Activated naive CD4-positive, alpha-beta T cell (primary cell): ENCODE measurements at regions not wholly inside any gene's neighbourhood (a gene's known extent, or its start where the extent isn't known, plus 50 kb on each side); places are given as distances from the start of the nearest gene placed in this dataset.

Experiments used
- DNase-seq, 4 experiments: peaks; one replicate each; lab custom pipeline; 2025; lab: John Stamatoyannopoulos, UW

DNA sequence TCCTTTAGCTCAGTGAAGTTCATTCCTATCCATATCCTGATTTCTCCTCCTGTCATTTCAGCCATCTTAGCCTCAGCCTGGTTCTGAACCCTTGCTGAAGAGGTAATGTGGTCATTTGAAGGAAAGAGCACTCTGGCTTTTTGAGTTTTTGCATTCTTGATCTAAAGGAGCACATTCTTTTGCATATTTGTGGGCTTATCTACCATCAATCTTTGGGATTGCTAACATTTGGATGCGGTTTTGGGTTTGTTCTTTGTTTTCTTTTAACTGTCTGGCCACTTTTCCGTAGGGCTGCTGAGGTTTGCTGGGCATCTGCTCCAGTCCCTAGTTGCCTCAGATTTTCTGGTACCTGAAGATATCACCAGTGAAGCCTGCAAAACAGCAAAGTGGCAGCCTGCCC is 238.3 kb downstream of the EPM2A start:
- DNase-seq: no peak

DNA sequence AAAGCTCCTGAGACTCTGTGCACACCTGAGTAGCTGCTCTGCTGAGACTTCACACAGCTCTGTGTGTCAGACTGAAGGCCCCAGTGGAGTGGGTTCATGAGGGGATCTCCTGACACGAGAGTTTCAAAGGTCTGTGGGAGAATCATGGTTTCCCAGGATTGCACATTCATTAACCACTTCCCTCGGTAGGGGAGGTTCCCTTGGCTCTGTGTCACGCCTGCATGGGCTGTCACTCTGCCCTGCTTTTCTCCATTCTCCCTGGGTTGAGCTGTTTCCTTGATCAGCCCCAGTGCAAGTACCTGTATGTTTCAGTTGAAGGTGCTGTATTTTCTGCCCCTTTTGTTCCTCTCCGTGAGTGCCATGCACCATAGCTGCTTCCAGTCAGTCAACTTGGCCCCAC is 236.9 kb downstream of the EPM2A start:
- no peak for DNase-seq

- DNase-seq: no peak
Observed at GRCh38 chr6:145502416-145502815, 232.9 kb downstream of the EPM2A start.

- no peak for DNase-seq
Observed at GRCh38 chr6:145506136-145506535, 229.2 kb downstream of the EPM2A start.

DNA sequence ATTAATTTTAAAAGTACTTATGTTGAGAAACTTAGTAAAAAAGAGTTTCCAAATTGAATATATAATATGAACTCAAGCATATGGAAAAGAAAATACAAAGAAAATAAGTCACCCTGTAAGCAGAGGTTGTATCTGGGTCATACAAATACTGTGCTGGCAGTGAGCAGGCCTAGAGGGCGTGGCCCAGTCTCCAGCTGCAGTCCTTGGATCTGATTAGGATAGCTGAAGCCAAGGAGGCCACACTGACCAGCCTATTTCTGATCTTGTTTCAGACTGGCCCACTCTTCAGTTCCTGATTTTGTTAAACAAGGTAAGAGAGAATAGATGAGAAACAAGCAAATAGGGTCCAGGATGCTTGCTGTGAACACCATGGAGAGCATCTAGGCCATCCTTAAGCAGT is 228.8 kb downstream of the EPM2A start:
- DNase-seq: no peak

DNA sequence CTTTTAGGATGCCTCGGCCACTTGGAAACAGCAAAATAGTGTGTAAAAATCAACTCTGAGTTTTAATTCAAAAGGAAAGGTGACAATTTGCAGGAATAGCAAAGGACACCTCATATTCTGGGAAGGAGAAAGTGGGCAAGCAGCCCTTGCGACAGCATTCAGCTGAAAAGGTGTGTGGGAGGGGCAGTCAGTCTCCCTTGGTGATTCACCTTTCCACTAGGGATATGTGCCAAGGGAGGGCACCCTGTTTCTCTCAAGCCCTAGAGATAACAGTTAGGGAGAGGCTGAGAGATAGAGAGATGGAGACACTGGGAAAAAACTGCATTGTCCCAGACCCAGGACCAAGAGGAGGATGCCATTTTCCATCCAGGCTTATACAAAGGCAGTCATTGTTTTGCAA is 228.1 kb downstream of the EPM2A start:
- no peak for DNase-seq

GRCh38 chr6:145508107-145508506 is 227.2 kb downstream of the EPM2A start:
- DNase-seq: no peak

DNA sequence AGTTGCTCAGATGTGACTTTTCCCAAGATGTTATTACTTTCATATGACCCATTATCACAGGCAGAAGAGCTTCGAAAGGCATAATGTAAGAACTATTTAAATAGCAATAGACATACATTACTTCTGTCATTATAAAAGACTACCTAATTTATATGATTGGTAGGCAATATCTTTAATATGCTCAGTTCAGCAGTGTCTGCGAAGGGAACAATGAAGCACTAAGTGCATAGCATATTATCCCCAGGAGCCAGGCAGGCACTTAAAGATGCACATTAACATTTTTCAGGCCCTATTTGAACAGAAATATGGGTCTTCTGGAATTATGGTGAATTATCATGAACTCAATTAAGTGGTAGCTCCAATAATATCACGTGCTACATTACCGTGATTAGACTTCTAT is 217.8 kb downstream of the EPM2A start:
- DNase-seq: no peak

GRCh38 chr6:145525038-145525437 is 210.3 kb downstream of the EPM2A start:
- DNase-seq: no peak

GRCh38 chr6:145529582-145529981 is 205.7 kb downstream of the EPM2A start:
- no peak for DNase-seq

DNA sequence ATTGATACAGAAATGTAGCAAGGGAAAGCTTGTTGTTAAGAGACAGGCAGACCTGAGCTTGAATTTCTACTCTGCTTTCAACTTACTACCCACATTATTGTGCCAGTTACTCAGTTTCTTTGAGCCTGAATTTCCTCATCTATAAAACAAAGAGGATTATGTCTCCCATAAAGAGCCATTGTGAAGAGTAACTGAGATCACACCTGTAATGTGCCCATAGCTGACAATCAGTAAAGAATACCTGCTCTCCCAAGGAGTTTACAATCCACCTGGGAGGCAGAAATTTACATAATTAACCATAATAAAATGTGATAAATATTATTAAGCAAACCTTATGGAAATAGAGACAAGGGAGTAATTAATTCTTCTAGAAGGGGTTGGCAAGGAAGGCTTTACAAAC is 204.9 kb downstream of the EPM2A start:
- no peak for DNase-seq

GRCh38 chr6:145531032-145531431 is 204.3 kb downstream of the EPM2A start:
- no peak for DNase-seq

GRCh38 chr6:145531822-145532221 is 203.5 kb downstream of the EPM2A start:
- DNase-seq: no peak

DNA sequence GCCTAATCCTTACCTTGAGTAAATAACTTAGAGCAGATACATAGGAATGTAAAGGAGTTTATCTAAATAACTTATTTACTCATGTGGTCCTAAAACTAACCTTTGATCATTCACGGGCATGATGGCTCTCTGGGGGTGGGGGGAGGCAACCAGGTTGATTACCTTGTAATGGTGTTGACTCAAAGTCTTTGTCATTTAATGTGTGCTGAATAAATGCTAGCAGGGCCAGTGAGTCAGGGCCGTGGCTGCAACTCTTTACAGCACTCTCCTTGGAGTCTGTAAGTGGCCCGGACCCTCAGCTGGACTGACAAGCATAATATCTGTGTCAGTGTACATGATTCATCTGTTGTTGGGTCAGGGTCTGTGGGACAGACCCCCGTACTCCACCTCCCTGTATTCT is 203.0 kb downstream of the EPM2A start:
- DNase-seq: no peak

- DNase-seq: no peak
Observed at GRCh38 chr6:145534989-145535388, 200.3 kb downstream of the EPM2A start.

GRCh38 chr6:145538989-145539388 is 196.3 kb downstream of the EPM2A start:
- DNase-seq: no peak

GRCh38 chr6:145539831-145540230 is 195.5 kb downstream of the EPM2A start:
- DNase-seq: no peak

DNA sequence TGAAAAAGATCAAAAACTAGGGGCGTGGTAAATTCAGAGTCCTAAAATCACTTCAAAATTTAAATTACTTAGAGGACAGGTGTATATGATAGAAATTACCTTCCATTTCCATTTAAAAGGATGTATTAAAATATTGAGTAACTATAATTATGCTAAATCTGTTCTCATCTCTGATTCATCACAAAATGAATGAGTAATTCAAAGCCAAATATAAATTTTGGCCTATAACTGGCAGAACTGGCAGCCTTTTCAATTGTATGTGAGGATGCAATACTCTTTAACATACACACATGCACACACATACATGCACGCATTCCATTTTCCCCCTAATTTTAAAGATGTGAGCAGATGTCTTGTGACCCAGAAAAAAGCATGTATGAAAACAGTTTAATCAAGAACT is 194.6 kb downstream of the EPM2A start:
- no peak for DNase-seq

- no peak for DNase-seq
Observed at GRCh38 chr6:145544041-145544440, 191.3 kb downstream of the EPM2A start.

DNA sequence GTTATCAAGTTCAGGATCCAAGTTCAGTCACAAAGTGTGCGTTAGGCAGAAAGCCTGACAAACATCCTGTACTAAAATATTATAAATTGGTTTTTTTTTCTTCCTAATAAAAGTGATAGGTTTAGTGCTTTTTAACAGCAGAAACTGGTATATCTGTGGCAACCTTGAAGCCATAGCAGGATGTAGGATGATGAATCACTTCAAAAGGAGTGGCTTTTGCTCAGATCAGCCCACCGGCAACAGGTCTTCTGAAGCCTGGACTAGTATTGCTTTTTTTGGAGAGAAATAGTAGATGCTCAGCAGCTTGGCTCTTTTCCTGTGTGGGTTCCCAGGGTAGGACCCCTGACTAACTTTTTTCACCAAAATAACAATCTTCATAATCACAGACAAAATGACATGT is 190.8 kb downstream of the EPM2A start:
- DNase-seq: no peak

- DNase-seq: no peak
Observed at GRCh38 chr6:145546265-145546664, 189.1 kb downstream of the EPM2A start.

- no peak for DNase-seq
Observed at GRCh38 chr6:145547594-145548335, 187.6 kb downstream of the EPM2A start.

GRCh38 chr6:145548933-145549648 is 186.2 kb downstream of the EPM2A start:
- no peak for DNase-seq

- no peak for DNase-seq
Observed at GRCh38 chr6:145551164-145551563, 184.2 kb downstream of the EPM2A start.
